Endothelial cell of umbilical vein (primary cell): ENCODE measurements at regions not wholly inside any gene's neighbourhood (a gene's known extent, or its start where the extent isn't known, plus 50 kb on each side); places are given as distances from the start of the nearest gene placed in this dataset.

Experiments used
- BruUV-seq: library from RNA; stranded (reverse); fragments of 400-500 nt; replicated peaks from 2 replicates; lab custom pipeline; 2021; lab: Mats Ljungman, UMichigan
- CTCF ChIA-PET: fragments of 300-600, 350-600 bp; sonication (Branson Sonifier 250); formaldehyde crosslinking; loops from one replicate; lab custom pipeline; 2021; ENCODE audit warnings: antibody characterized with exemption, inconsistent platforms; lab: Charles Lee
- POLR2A ChIA-PET: fragments of 300-600, 350-600 bp; sonication (Branson Sonifier 250); formaldehyde crosslinking; loops from one replicate; lab custom pipeline; 2021; ENCODE audit warnings: antibody characterized with exemption, inconsistent platforms; lab: Charles Lee
- DNase-seq: peaks from one replicate; pipeline ENCODE4 v3.0.0-alpha.2; 2011; ENCODE audit warnings: low read depth, low spot score
- FAIRE-seq: peaks from 2 replicates; lab custom pipeline; 2011; peaks lifted over from hg19 to GRCh38; lab: Jason Lieb, UNC
- H2AFZ ChIP-seq: 2 replicates; pipeline ENCODE4 v1.6.0; 2012; ENCODE audit warnings: low read depth, low read length, control low read depth, inconsistent platforms
- H3K27ac ChIP-seq: 2 replicates; pipeline ENCODE4 v1.5.1; 2011; ENCODE audit warnings: low read depth, mild to moderate bottlenecking, control low read depth, low read length, moderate library complexity; ENCODE audit not compliant: insufficient read depth
- H3K27me3 ChIP-seq, 2 experiments: 2 replicates each; pipeline versions ENCODE4 v1.6.0 to v1.6.1; 2011; ENCODE audit warnings: low read length in 2 of 2, mixed read lengths in 1 of 2; ENCODE audit not compliant: control insufficient read depth in 2 of 2, insufficient read depth in 2 of 2
- H3K36me3 ChIP-seq, 2 experiments: 2 replicates in 1 of 2; 3 replicates in 1 of 2; pipeline ENCODE4 v1.5.1; 2011; ENCODE audit warnings: low read length in 2 of 2, mild to moderate bottlenecking in 1 of 2, moderate library complexity in 1 of 2; ENCODE audit not compliant: control insufficient read depth in 2 of 2, insufficient read depth in 2 of 2; ENCODE audit errors: extremely low read depth in 1 of 2
- H3K4me1 ChIP-seq: 3 replicates; pipeline ENCODE4 v1.5.1; 2011; ENCODE audit warnings: mild to moderate bottlenecking, low read length; ENCODE audit not compliant: control insufficient read depth, insufficient read depth; ENCODE audit errors: extremely low read depth
- H3K4me2 ChIP-seq: 2 replicates; pipeline ENCODE4 v1.6.1; 2011; ENCODE audit warnings: low read length, control low read depth, mixed read lengths; ENCODE audit not compliant: insufficient read depth
- H3K4me3 ChIP-seq, 3 experiments: fragments of 200-600 bp in 1 of 3; sonication (generic), shearing (Covaris generic) in 1 of 3; replicated peaks in 1 of 3; 2 replicates each; pipeline ENCODE4 v1.5.1; 2011 to 2016; ENCODE audit warnings: control low read depth in 3 of 3, low read length in 3 of 3, mild to moderate bottlenecking in 2 of 3, inconsistent platforms in 1 of 3, low read depth in 1 of 3, moderate library complexity in 1 of 3; ENCODE audit not compliant: insufficient read depth in 1 of 3
- H3K79me2 ChIP-seq: 2 replicates; pipeline ENCODE4 v1.6.0; 2012; ENCODE audit warnings: low read length, inconsistent platforms; ENCODE audit not compliant: control insufficient read depth, insufficient read depth
- H3K9ac ChIP-seq: replicated peaks from 2 replicates; pipeline ENCODE3; 2011; ENCODE audit warnings: low read length, control low read depth; ENCODE audit not compliant: insufficient read depth; ENCODE audit errors: extremely low read depth
- H3K9me1 ChIP-seq: replicated peaks from 3 replicates; pipeline ENCODE4 v1.6.0; 2011; ENCODE audit warnings: mild to moderate bottlenecking, low read length; ENCODE audit not compliant: control insufficient read depth, insufficient read depth; ENCODE audit errors: extremely low read depth
- H3K9me3 ChIP-seq: replicated peaks from 2 replicates; pipeline ENCODE4 v1.5.1; 2012; ENCODE audit warnings: low read length, inconsistent platforms; ENCODE audit not compliant: control insufficient read depth, insufficient read depth
- H4K20me1 ChIP-seq: replicated peaks from 2 replicates; pipeline ENCODE3; 2011; ENCODE audit warnings: mild to moderate bottlenecking, low read length; ENCODE audit not compliant: control insufficient read depth, insufficient read depth; ENCODE audit errors: extremely low read depth
- CTCF ChIP-seq, 2 donors: IDR thresholded peaks; 1 replicate in 1 of 2; 2 replicates in 1 of 2; pipeline ENCODE4 v1.5.1; 2011; ENCODE audit warnings: low read length in 2 of 2, mild to moderate bottlenecking in 2 of 2, moderate library complexity in 2 of 2, control low read depth in 1 of 2, inconsistent platforms in 1 of 2, low read depth in 1 of 2; ENCODE audit not compliant: insufficient read depth in 1 of 2; ENCODE audit errors: extremely low read depth in 1 of 2
- EZH2 ChIP-seq: IDR thresholded peaks from 2 replicates; pipeline ENCODE4 v1.6.1; 2012; ENCODE audit warnings: borderline replicate concordance, low read depth, mild to moderate bottlenecking, moderate library complexity, low read length, inconsistent platforms; ENCODE audit not compliant: severe bottlenecking
- FOS ChIP-seq: IDR thresholded peaks from 2 replicates; pipeline ENCODE4 v1.6.1; 2011; ENCODE audit warnings: mild to moderate bottlenecking, low read length, moderate library complexity, borderline replicate concordance; ENCODE audit not compliant: insufficient read depth
- GATA2 ChIP-seq: IDR thresholded peaks from 2 replicates; pipeline ENCODE4 v1.7.0; 2011; ENCODE audit warnings: low read depth, mild to moderate bottlenecking, moderate library complexity, mixed read lengths, low read length; ENCODE audit not compliant: insufficient read length, insufficient read depth
- JUN ChIP-seq: IDR thresholded peaks from 2 replicates; pipeline ENCODE4 v1.6.1; 2011; ENCODE audit warnings: borderline replicate concordance, low read depth; ENCODE audit not compliant: insufficient read length, insufficient read depth
- MAX ChIP-seq: IDR thresholded peaks from 2 replicates; pipeline ENCODE4 v1.6.1; 2011; ENCODE audit not compliant: insufficient read depth, insufficient read length
- MYC ChIP-seq: IDR thresholded peaks from one replicate; pipeline ENCODE4 v1.6.1; 2011; ENCODE audit warnings: mild to moderate bottlenecking, low read depth, low read length
- POLR2A ChIP-seq: IDR thresholded peaks from 2 replicates; pipeline ENCODE4 v1.6.1; 2012; ENCODE audit warnings: low read depth, mild to moderate bottlenecking, control low read depth, low read length
- POLR2AphosphoS5 ChIP-seq: IDR thresholded peaks from 2 replicates; pipeline ENCODE4 v1.6.1; 2012; ENCODE audit warnings: low read depth, mild to moderate bottlenecking, control low read depth, low read length, moderate library complexity; ENCODE audit not compliant: insufficient read depth
- dilution Hi-C: fragments of 300-500 bp; cut with MboI; formaldehyde crosslinking; loops from one replicate; pipeline ENCODE4 v1.15.0; 2019; ENCODE audit warnings: low sequenced_read_pairs; ENCODE audit not compliant: extremely low pct_ligation_motif_present
- intact Hi-C: fragments of 100-400 bp; cut with micrococcal nuclease; formaldehyde crosslinking; loops from one replicate; pipeline ENCODE4 v1.10.0; 2022

DNA sequence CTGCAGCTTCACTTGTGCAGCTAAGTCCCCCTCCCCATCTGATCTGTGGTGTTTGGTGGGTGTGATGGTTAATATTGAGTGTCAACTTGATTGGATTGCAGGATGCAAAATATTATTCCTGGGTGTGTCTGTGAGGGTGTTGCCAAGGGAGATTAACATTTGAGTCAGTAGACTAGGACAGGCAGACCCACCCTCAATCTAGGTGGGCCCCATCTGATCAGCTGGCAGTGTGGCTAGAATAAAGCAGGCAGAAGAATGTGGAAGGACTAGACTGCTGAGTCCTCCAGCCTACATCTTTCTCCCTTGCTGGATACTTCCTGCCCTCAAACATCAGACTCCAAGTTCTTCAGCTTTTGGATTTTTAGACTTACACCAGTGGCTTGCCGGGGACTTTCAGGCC, 103.5 kb upstream of the BOD1L1 start:
- DNase-seq, result no peak
- ChIA-PET POLR2A (no interaction called here), CTCF (no interaction called here)
- H2AFZ ChIP-seq, result no peak overlapping the region
- no peak for FAIRE-seq
- no peak overlapping the region for H3K27ac ChIP-seq
- H3K9me1 ChIP-seq, result no peaks in the 10 kb centered on the region
- no peaks in the 10 kb centered on the region for H4K20me1 ChIP-seq
- TF ChIP-seq POLR2A (no peak), CTCF (IDR thresholded peaks at IDR 0.05; ENCODE audit: extremely low read depth in 1 of 2, insufficient read depth in 1 of 2, low read depth in 1 of 2, low read length in 2 of 2) (no peak), GATA2 (no peak), FOS (no peak), MAX (no peak), MYC (no peak), POLR2AphosphoS5 (no peak), JUN (no peak), EZH2 (no peak)
- no peak overlapping the region for H3K4me2 ChIP-seq
- no peaks in the 10 kb centered on the region for H3K36me3 ChIP-seq
- no peaks in the 10 kb centered on the region for H3K9me3 ChIP-seq
- no peaks in the 10 kb centered on the region for H3K4me1 ChIP-seq
- intact Hi-C loops, result no loop called here
- H3K4me3 ChIP-seq, result no peak overlapping the region
- no peaks in the 10 kb centered on the region for H3K27me3 ChIP-seq
- BruUV-seq, result no TSS peak
- dilution Hi-C loops, result no loop called here
- H3K79me2 ChIP-seq, result no peaks in the 10 kb centered on the region
- H3K9ac ChIP-seq, result no peak overlapping the region
